ENCODE measurements at regions not wholly inside any gene's neighbourhood (a gene's known extent, or its start where the extent isn't known, plus 50 kb on each side); places are given as distances from the start of the nearest gene placed in this dataset.

DNA sequence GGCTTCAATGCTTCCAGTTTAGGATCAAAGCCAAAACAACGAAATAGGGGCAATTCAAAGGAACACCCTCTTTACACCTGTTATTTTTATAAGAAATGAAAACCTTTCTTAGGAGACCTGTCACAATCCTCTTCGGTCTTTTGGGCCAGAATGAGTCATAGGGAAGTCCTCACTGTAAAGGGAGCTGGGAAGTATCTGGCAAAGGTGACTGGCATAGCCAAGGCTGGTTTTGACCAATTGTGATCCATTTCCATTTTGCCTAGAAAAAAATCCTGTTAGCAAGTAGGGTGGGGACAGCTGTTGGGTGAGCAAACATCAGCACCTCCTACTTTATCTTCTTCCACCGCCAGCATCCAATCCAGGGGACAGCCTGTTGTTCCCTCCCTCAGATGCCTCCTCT, 343.2 kb upstream of the SULF2 start:
- TF ChIP-seq POLR2A (IDR thresholded peaks at IDR 0.05) = no peak
- TF ChIP-seq, protein P1, sequence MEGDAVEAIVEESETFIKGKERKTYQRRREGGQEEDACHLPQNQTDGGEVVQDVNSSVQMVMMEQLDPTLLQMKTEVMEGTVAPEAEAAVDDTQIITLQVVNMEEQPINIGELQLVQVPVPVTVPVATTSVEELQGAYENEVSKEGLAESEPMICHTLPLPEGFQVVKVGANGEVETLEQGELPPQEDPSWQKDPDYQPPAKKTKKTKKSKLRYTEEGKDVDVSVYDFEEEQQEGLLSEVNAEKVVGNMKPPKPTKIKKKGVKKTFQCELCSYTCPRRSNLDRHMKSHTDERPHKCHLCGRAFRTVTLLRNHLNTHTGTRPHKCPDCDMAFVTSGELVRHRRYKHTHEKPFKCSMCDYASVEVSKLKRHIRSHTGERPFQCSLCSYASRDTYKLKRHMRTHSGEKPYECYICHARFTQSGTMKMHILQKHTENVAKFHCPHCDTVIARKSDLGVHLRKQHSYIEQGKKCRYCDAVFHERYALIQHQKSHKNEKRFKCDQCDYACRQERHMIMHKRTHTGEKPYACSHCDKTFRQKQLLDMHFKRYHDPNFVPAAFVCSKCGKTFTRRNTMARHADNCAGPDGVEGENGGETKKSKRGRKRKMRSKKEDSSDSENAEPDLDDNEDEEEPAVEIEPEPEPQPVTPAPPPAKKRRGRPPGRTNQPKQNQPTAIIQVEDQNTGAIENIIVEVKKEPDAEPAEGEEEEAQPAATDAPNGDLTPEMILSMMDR (IDR thresholded peaks at IDR 0.05) = no peak

All from esophagus squamous epithelium (tissue), 4 donors.